ENCODE measurements at regions not wholly inside any gene's neighbourhood (a gene's known extent, or its start where the extent isn't known, plus 50 kb on each side); places are given as distances from the start of the nearest gene placed in this dataset.

DNA sequence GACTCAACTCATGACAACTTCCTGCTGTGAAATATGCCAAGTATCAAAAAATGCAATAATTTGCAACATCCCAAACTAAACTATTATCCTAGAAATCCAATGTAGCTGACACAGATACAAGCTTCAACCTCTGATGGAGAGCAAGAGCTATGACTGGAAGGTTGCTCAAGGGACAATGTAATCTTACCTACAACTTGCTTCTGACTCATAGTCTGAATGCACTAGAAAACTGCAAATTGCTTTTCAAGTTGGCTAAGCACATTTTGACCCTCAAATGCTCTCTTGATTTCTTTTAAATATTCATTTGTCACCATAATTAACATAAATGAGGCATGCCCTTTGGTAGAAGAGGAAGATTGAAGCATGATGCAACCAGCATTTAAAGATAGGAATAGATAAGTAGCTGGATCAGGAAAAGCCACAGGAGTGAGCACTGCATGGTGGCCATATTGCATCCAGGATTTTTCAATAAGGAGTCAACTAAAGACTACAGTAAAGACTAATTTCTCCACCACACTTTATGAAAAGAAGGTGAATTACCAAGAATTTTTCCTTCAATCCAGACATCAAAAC is 630.8 kb upstream of the GBE1 start:
- FAIRE-seq, result no peak
- Histone ChIP-seq H3K4me3 (ENCODE audit: low read depth, low read length) (no peak overlapping the region), H3K27me3 (ENCODE audit: control insufficient read depth, insufficient read depth, low read length) (no peaks in the 10 kb centered on the region), H3K36me3 (ENCODE audit: control insufficient read depth, insufficient read depth, low read length) (no peaks in the 10 kb centered on the region)
- DNase-seq (ENCODE audit: low read depth), result peak; percentile 23
- TF ChIP-seq, protein P1, sequence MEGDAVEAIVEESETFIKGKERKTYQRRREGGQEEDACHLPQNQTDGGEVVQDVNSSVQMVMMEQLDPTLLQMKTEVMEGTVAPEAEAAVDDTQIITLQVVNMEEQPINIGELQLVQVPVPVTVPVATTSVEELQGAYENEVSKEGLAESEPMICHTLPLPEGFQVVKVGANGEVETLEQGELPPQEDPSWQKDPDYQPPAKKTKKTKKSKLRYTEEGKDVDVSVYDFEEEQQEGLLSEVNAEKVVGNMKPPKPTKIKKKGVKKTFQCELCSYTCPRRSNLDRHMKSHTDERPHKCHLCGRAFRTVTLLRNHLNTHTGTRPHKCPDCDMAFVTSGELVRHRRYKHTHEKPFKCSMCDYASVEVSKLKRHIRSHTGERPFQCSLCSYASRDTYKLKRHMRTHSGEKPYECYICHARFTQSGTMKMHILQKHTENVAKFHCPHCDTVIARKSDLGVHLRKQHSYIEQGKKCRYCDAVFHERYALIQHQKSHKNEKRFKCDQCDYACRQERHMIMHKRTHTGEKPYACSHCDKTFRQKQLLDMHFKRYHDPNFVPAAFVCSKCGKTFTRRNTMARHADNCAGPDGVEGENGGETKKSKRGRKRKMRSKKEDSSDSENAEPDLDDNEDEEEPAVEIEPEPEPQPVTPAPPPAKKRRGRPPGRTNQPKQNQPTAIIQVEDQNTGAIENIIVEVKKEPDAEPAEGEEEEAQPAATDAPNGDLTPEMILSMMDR (IDR thresholded peaks at IDR 0.05; ENCODE audit: insufficient read depth, low read length, severe bottlenecking), result no peak

DNA sequence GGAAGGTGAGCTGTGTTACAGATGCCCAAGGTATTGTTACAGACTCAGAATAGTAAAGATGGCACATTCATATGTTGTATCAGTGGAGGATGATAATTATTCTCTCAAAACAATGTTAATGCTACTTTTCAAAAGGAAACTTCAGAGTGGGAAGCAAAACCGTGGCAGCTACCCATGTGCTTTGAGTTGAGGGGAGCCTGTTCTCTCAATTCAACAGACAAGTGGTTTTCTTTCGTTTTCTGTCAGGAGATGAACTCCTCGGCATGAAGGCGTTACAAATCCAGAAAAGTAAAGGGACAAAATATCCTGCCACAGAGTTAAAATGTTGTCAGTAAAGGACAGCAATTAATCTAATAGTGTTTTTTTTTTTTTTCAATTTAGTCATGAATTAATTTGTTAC is 629.4 kb upstream of the GBE1 start:
- Histone ChIP-seq H3K27me3 (ENCODE audit: control insufficient read depth, insufficient read depth, low read length) (no peaks in the 10 kb centered on the region), H3K36me3 (ENCODE audit: control insufficient read depth, insufficient read depth, low read length) (no peaks in the 10 kb centered on the region), H3K4me3 (ENCODE audit: low read depth, low read length) (no peak overlapping the region)
- DNase-seq (ENCODE audit: low read depth), result no peak
- TF ChIP-seq, protein P1 (IDR thresholded peaks at IDR 0.05; ENCODE audit: insufficient read depth, low read length, severe bottlenecking), result no peak
- no peak for FAIRE-seq

GRCh38 chr3:82386647-82387046 is 625.2 kb upstream of the GBE1 start:
- H3K4me3 ChIP-seq (ENCODE audit: low read depth, low read length), result no peak overlapping the region
- DNase-seq (ENCODE audit: low read depth), result no peak
- no peaks in the 10 kb centered on the region for H3K36me3 ChIP-seq (ENCODE audit: control insufficient read depth, insufficient read depth, low read length)
- H3K27me3 ChIP-seq (ENCODE audit: control insufficient read depth, insufficient read depth, low read length), result no peaks in the 10 kb centered on the region
- TF ChIP-seq, protein P1 (IDR thresholded peaks at IDR 0.05; ENCODE audit: insufficient read depth, low read length, severe bottlenecking), result no peak
- FAIRE-seq, result no peak

DNA sequence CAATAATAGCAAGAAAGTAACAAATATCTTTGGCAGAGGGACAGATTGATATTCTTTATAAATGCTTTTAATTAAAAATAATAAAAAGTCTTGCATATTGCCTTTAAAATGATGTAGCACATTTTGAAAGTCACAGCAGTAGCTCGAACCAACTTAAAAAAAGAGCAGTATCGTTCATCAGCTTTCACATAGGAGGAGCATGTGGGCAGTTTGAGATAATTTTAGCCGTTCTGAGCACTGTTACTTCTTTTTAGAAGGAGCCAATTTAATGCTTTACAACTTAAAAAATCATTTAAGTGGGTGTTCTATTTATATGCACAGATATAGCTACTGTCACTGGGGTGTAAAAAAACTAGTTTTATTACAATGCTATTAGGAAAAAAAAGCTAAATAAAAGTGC is 622.7 kb upstream of the GBE1 start:
- no peak overlapping the region for H3K4me3 ChIP-seq (ENCODE audit: low read depth, low read length)
- FAIRE-seq, result no peak
- no peaks in the 10 kb centered on the region for H3K27me3 ChIP-seq (ENCODE audit: control insufficient read depth, insufficient read depth, low read length)
- H3K36me3 ChIP-seq (ENCODE audit: control insufficient read depth, insufficient read depth, low read length), result no peaks in the 10 kb centered on the region
- no peak for DNase-seq (ENCODE audit: low read depth)
- TF ChIP-seq, protein P1 (IDR thresholded peaks at IDR 0.05; ENCODE audit: insufficient read depth, low read length, severe bottlenecking), result no peak

- TF ChIP-seq, protein P1 (IDR thresholded peaks at IDR 0.05; ENCODE audit: insufficient read depth, low read length, severe bottlenecking), result no peak
- Histone ChIP-seq H3K4me3 (ENCODE audit: low read depth, low read length) (no peak overlapping the region), H3K27me3 (ENCODE audit: control insufficient read depth, insufficient read depth, low read length) (no peaks in the 10 kb centered on the region), H3K36me3 (ENCODE audit: control insufficient read depth, insufficient read depth, low read length) (no peaks in the 10 kb centered on the region)
- DNase-seq (ENCODE audit: low read depth), result no peak
- FAIRE-seq, result no peak
These were observed 621.4 kb upstream of the GBE1 start for GRCh38 chr3:82382831-82383230.

- TF ChIP-seq, protein P1 (IDR thresholded peaks at IDR 0.05; ENCODE audit: insufficient read depth, low read length, severe bottlenecking), result no peak
- no peak for FAIRE-seq
- no peak for DNase-seq (ENCODE audit: low read depth)
These were observed 616.9 kb upstream of the GBE1 start for GRCh38 chr3:82378392-82378791.

More at GRCh38 chr3:82378392-82378791, 616.9 kb upstream of the GBE1 start:
- H3K4me3 ChIP-seq (ENCODE audit: low read depth, low read length), result no peak overlapping the region
- H3K27me3 ChIP-seq (ENCODE audit: control insufficient read depth, insufficient read depth, low read length), result no peaks in the 10 kb centered on the region
- H3K36me3 ChIP-seq (ENCODE audit: control insufficient read depth, insufficient read depth, low read length), result no peaks in the 10 kb centered on the region

All from bronchial epithelial cell (primary cell).